HG03354 (cell line): ENCODE measurements at regions not wholly inside any gene's neighbourhood (a gene's known extent, or its start where the extent isn't known, plus 50 kb on each side); places are given as distances from the start of the nearest gene placed in this dataset.

Source experiments
- ATAC-seq: cut with Tn5 transposase; IDR thresholded peaks from one replicate; pipeline ENCODE4 v1.9.1; 2021; ENCODE audit warnings: mild to moderate bottlenecking; ENCODE audit not compliant: unreplicated experiment, poor library complexity, severe bottlenecking

DNA sequence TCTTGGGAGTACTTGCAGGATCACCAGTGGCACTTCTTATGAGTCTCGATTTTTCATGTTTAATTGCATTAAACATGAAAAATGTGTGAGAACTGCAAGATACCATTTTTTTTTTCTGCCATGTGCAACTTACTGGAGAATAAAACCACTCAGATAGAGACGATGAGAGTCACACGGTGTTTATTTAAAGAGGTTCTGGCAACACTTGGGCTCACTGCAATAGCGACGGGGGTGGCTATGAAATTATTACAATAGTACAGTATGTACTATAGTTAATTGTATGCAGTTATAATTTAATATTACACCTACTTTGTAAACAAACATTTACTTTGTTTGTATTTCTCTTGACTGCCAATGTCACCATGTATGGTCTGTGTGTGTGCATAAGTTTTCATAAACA is 479.8 kb downstream of the NUP35 start:
- ATAC-seq = no peak

DNA sequence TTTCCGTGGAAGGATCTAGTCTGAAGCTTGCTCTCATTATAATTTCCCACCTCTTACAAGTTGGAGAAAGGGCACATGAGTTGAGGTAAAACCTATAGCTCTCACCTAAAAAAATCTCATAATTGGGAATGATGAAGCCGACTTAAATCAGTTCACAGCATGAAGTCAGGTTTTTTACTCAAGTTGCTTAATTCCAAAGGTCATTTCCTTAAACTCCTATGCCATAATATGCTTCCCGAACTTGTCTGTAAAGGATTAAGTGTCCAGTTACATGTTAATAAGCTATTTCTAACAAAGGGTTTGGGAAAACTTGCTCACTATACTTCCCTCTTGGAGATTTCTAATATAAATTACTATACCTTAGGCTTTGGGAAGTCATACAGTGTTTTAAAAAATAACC is 481.2 kb downstream of the NUP35 start:
- ATAC-seq = no peak

DNA sequence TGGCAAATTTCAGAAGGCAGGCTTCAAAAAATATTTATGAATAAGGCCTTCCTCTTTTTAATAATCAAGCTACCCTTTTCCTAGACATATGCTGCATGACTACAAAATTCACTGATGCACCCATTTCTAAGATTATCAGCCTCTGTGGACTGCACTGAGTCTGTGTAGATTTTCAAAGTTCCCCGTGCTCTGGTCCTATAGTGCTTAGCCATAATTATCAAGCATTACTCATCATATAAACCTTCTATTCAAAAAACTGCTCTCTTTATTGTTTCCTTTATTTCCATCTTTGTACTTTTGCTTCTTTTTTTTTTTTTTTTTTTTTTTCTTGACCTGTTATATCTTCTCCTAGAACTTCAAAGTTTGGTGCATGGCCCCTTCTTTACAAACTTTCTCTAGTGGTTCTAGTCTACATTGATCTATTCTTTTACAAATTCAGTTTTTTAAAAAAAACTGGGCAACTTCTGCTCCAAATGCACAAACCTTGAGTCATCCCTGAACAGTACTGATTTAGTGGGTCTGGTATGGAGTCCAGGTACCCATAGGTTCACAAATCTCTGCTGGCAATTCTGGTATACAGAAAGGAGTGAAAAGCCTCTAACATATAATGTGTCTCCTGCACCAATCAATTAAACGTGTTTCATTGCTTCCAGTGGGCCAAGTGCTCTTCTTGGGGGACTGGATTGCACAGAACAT is 481.9 kb downstream of the NUP35 start:
- no peak for ATAC-seq

DNA sequence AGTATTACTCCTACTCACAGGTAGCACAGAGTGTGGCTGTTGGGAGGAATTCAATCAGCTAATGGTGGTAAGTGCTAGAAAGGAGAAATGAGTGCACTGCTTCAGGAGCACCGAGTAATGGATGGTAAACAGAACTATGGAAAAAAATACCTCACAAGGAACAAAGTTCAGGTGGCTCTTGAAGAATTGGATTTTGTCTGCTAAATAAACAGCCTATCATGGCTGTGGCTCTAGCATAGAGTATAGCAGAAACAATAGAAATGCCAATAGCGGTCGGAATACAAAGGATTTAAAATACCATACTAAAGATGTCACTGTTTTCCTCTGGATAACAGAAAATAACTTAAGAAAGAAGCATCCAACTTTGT is 482.5 kb downstream of the NUP35 start:
- no peak for ATAC-seq

DNA sequence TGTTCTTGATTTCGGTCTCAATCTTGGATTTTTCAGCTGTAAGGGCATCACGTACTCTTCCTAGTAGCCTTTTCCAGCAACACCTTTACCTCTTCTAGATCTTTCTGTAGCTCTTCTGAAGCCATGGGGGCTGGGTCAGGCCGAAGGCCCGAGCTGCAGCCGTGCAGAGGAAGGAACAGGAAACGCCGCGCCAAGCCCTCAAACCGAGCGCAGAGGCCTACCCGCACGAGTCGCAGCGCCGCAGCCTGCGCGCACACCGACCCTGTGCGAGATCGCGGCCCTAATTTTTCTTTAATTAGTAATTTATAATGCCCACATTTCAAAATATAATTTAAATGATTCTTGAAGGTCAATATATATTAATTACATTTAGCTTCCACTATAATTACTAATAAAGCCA is 483.8 kb downstream of the NUP35 start:
- ATAC-seq = no peak

DNA sequence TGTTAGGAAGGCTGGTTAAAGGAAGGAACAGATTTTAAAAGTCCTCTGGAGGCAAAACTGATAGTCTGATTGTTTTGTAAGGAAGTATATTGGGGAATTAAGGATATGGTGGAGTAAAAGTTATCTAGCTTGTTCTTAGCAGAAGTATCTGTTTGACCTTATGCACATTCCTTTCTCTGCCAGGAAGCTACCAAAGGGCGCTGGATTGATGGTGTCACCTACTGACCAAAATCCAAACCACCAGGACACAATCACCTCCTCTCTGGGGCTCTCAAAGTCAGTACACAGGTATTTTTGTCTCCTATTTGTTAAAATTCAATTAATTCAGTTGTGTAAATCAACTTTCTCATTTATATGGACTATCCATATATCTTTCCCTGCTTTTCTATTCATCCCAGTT is 484.5 kb downstream of the NUP35 start:
- no peak for ATAC-seq

DNA sequence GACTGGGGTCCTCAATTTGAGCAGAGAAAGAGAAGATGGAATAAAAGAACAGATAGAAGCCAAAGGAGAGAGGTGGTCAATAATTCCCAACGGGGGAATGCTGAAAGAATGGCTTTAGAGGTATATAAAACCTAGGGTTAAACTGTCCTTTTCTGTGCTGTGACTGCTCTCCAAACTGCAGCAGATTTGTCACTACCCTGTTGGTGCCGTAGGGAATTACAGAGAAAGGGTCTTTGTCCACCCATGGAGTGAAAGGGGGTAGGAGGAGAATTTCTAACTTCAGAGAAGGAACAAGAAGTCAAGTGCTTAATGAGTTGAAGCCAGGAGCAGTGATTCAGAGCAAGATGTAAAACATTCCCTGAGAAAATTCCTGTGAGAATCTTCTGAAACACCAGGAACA is 486.5 kb downstream of the NUP35 start:
- ATAC-seq = no peak

DNA sequence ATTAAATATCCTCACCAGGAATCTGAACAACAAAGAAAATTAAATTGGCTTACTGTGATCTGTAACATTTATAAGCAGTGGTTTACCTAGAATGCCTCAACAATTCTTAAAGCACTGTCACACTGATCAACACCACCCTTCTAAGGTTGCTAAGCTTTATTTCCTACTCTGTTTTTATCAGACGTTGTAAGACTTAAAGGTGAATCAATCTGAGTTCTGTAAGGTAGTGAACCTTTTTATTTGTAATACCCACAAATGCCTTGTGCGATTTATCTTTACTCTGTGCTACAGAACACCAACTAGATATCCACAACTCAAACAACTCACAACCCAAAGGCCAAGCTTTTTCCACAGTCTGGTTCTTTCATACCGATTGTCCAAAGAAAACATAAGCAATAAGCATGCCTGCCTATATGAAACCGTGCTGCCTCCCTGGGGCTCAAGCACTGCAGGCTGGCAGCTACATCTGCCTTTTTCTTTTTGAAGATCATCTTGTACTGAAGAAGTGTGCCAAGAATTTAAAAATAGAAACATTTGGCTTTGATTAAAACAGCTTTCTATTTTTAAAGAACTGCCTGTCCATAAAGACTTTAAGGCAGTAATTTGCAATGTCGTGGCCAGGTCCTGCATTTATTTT is 490.7 kb downstream of the NUP35 start:
- ATAC-seq = no peak

DNA sequence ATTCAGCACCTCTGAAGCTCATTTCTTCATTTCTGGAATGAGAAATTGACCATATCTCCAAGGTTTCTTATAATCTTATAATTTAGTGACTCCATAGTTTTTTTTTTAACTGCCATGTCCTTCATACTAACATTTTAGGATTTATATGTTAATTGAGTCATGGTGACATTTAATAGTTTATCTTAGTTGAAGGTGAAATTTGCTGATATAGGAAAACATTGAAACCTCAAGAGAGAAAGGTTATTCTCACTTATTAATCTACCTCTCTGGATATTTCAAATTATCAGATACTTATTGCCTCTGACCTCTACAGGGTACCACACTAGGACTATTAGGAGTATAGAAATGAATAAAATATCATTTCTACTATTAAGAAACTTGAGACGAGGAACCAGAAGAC is 499.0 kb downstream of the NUP35 start:
- ATAC-seq = no peak

DNA sequence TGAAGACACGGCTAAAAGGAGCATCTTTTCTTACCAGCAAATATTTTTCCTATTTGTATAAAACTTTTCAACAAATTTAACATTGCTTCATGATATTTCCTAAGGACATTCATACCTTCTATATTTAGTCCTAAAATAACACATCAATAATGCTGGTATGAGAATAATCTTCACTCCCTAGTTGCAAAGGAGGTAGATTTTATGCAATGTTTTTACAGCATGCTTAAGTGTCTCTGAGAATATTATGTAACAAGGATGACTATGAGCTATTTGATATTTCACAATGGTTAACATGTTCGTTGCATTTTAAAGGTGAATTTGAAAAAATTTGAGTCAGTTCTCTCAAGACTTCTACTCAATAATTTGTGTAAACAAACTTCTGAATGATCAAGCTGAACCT is 506.7 kb downstream of the NUP35 start:
- no peak for ATAC-seq

DNA sequence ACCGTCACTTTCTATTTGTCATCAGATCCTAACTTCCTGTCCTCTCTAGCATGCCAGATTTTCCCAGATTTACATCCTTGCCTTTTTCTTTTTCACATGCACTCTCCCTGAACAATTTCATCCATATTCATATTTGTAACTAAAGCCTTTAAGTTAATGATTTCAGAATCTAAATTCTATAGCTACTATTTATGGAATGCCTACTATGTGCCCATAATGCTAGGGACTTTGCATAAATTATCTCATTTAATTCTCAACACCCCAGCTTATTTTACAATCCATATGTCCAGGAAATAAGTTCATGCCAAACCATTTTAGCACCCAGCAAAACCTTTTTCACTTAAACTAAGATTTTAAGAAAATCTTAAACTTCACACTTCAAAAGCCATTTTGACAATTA is 531.9 kb downstream of the NUP35 start:
- no peak for ATAC-seq

DNA sequence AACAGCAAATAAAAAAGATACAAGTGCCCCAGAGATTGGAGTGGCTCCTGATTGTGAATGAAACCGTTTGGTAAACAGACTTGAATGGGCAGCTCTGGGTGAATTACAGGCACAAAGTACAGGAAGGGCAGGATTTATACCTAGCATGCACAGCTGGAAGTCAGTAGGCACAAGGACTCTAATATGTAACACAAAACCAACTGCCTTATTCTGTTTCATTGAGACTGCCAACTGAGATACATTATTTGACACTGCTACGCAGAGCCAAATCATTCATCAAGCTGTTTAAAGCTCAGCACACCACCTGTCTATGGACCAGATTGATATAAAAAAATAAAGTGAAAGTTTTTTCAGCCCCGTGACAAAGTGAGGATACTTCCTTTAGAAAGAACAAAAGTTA is 541.2 kb downstream of the NUP35 start:
- no peak for ATAC-seq

DNA sequence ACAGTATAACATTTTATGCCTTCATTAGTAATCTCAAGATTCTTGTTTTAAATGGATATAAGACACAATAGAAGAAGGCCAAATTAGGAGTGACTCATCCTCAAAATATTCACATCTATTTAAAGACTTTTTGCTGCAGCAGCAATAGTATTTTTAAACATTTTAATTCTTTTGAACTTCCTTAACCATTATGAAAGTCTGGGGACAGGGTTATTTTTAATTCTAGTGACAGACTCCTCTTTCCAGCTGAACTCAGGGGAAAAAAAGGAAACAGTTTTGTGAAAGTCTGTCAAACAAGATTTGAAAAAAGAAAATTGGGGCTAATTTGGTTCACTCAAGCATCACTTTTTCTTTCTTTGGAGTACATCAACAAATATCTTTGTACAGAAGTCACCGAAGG is 541.8 kb downstream of the NUP35 start:
- no peak for ATAC-seq

DNA sequence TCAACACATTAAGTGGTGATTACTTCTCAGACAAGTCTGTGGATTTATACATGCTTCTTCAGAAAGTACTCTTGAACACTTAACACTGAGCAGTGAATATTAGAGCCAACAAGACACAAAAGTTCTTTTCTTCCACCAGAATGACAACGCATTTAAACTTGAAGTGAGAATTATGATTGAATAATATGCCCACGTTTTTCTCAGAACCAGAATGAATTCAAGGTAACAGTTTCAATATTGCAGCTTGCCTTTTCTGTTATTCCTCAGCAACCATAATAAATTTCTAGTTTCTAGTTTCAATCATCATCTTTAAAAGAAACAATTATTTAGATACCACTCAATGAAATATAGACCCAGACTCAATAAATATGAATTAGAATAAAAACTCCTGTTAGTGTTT is 547.0 kb downstream of the NUP35 start:
- ATAC-seq = no peak

DNA sequence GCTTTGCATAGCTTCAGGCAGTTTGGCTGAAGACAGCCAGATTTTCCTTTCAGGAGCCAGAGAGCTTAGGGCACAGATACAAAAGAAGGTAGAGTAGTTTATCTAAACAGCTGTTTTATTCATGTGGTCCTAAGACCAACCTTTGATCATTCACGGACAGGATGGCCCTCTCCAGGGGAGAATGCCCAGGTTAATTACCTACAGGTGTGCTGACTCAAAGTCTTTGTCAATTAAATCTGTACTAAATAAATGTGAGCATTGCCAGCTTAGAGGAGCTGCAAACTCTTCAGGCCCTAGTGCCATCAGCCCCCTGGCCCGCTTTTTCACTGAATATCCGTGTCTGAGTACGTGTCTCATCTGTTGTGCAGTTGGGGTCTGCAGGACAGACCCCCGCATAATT is 554.7 kb downstream of the NUP35 start:
- no peak for ATAC-seq

DNA sequence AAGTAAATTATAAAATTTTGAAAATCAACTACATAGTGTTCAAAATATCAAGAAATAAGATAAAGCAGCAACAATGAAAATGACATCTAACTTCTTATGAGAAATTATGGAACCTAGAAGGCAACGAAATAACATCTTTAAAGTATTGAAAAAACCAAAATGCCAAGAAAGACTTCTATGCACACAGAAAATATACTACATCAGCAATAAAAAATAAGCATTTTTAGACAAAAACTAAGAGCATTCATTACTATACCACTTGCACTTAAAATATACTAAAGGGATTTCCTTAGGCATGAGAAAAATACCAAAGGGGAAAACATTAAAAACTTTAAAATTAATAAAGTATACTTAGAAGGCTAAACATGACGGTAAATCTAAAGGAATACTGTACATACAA is 556.3 kb downstream of the NUP35 start:
- ATAC-seq = no peak

DNA sequence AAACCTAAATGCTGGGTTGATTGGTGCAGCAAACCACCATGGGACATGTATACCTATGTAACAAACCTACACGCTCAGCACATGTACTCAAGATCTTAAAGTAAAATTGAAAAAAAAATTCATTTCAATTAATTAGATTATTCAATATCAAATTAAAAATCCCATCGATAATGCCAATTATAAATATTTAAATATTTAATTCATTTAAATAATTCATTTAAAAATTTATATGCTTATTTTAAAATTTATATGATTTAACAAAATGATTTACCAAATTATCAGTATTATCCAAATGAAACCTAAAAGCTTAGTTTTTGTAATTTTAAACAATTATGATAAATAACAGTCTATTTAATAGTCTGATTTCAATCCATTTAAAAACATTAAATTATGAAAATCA is 560.4 kb downstream of the NUP35 start:
- no peak for ATAC-seq

DNA sequence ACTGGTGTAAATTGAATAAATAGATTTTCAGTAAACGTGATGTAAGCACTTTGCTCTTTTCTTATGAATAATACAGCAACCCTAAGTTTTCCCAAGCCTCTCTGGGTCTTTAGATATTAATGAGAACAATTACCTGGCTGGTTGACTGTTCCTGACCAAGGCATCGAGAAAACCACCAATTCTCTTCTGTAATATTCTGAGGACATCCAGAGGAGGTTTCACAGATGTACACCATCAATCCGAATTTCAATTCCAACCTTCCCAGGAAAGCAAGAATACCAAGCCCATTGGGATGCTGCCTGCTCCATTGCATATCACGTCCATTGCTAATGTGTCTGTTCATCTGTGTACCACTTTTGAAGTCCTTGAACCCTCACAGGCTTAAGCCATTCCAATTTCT is 571.8 kb downstream of the NUP35 start:
- no peak for ATAC-seq

DNA sequence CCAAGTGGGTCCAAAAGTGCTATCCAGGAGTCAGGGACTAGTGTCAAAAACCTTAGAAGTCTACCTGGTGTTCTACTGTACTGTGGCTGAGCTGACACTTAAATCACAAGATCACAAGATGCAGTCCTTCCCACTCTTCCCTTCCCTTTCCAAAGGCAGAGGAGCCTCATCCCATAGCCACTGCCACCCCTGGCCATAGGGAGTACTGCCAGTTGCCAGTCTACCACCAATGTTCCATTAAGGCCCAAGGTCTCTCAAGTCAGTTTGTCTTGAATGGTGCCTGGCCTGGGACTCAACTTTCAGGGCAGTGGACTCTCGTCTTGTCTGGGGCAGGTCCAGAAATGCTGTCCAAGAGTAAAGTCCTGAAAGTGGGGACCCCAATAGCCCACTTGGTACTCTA is 585.6 kb downstream of the NUP35 start:
- ATAC-seq = no peak

DNA sequence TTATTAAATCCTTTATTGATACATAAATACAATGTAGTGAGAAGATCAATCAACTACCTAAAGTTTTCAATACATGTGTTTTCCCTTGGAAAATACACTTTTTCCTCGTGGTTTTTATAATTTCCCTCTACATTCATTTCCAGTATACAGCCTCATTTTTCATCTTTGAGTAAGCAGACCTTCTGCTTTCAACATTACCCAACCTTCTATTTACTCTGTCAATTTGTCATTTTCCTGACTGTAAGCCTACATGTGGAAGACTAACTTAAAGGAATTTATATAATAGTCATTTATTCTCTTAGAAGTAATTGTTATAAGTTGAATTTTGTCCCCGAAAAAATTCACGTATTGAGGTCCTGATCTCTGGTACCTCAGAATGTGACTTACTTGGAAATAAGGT is 594.0 kb downstream of the NUP35 start:
- no peak for ATAC-seq

DNA sequence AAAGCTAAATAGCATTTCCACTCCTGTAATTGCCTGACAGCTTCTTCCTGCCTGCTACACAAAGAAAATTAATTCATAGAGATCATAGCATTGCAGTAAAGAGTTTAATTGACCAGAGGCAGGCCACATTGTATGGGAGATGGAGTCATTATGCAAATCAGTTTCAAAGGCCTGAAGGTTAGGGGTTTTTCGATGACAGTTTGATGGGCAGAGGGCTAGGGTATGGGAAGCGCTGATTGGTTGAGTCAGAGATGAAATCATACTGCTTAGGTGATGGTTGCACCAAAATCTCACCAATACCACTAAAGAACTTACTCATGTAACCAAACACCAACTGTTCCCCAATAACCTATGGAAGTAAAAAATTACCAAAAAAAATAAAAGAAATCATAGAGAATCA is 599.0 kb downstream of the NUP35 start:
- no peak for ATAC-seq

DNA sequence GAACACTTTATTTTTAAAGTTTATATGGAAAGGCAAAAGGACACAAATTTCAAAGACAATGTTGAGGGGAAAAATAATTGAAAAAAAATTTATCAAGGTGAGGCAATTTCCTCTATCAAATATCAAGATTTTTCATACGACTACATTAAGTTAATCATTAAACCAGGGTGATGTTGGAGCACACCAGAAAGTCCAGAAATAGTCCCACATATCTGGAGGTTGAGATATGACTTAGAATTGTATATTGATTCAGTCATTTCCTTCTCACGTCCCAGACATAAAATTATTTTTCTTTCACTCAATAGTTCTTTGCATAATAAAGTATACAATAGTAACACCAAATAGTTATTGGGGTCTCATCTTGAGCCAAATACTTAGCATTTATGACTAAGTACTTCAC is 605.1 kb downstream of the NUP35 start:
- no peak for ATAC-seq
